Myocyte (in vitro differentiated cells): ENCODE measurements at regions not wholly inside any gene's neighbourhood (a gene's known extent, or its start where the extent isn't known, plus 50 kb on each side); places are given as distances from the start of the nearest gene placed in this dataset.
"Not testable (repeated sequence)": the region's sequence is repeated elsewhere in the genome, so short reads cannot be mapped to it uniquely, and the experiment has no call there.

Experiments used
- DNase-seq: peaks from one replicate; pipeline ENCODE4 v3.0.0-alpha.2; 2012; ENCODE audit warnings: low read depth

- DNase-seq, result not testable (repeated sequence)
Observed at GRCh38 chr15:88965097-88965496, 51.9 kb upstream of the MFGE8 start.

DNA sequence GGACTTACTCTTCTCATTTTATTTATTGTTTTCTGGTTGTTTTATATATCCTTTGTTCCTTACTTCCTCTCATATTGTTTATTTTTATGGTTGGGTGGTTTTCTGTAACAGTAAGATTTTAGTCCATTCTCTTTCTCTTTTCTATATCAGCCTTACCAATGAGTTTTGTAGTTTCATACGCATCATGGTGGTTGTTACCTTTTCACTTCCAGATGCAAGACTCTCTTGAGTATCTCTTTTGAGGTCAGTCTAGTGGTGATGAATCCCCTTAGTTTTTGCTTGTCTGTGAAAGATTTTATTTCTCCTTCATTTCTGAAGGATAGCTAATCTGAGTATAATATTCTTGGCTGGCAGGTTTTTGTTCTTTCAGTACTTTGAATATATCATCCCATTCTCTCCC lies 57.1 kb upstream of the MFGE8 start:
- no peak for DNase-seq

GRCh38 chr15:88974392-88974791 lies 61.2 kb upstream of the MFGE8 start:
- no peak for DNase-seq

GRCh38 chr15:88975891-88976290 lies 62.7 kb upstream of the MFGE8 start:
- no peak for DNase-seq

DNA sequence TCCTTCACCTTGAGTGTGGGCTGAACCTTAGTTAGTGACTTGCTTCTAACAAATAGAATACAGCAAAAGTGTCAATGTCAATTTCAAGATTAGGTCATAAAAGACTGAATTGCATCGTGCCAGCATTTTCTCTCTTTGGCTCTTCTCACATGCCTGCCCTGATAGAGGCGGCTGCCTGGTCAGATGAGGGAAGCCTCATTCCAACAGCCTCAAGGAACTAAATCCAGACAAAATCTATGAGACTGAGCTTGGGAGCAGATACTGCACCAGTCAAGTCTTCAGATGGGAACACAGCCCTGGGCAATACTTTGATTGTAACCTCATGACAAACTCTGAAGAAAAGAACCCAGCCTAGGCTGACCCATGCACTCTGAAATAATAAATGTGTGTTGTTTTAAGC lies 63.5 kb upstream of the MFGE8 start:
- DNase-seq, result no peak

DNA sequence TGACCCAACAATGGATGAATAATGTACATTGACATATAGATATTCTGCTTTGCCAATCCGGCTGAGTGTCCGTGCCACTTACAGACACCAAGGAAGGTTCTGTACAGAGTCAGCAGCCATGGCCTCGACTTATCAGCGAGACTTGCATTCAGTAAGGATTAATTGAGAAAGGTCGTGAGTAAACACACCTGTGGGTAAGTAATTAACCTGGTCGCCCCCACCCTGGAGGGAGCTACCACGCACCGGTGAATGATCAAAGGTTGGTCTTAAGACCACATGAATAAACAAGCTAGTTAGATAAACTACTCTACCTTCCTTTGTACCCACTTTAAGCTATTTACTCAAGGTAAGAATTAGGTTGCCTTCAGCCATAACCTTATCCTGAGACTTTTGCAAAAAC lies 66.5 kb upstream of the MFGE8 start:
- DNase-seq, result no peak

- DNase-seq, result no peak
Observed at GRCh38 chr15:88980498-88980897, 67.3 kb upstream of the MFGE8 start.

- DNase-seq, result no peak
Observed at GRCh38 chr15:88981244-88982215, 68.4 kb upstream of the MFGE8 start.

DNA sequence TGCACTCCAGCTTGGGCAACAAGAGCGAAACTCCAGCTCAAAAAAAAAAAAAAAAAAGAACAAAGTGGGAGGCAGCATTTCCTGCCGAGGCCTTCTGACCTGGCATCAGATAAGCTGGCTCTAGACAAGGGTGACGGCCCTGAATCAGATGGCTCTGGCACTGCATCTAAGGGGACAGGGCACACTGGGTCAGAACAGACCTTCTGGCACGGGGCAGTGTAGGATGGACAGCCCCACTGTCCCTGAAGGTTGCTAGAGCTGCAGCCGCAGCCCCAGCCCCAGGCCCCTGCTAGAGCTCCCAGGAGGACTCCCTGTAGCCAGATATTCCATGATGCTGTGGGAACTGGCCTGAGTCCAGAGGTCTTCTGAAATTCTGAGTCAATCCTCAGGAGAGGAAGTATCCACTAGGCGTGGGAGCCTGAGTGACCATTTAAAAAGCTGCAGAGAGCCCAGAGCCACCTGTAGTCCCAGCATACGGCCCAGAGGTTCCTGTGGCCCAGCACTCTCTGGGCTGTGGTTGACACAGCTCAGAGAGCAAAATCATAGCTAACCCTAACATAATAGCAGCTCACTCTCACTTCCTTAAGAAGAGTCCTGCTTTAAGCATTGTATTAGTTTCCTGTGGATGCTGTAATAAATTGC lies 69.2 kb upstream of the MFGE8 start:
- peak; percentile 74 for DNase-seq

- no peak for DNase-seq
Observed at GRCh38 chr15:88982946-88983342, 69.8 kb upstream of the MFGE8 start.

- no peak for DNase-seq
Observed at GRCh38 chr15:88983861-88984429, 70.8 kb upstream of the MFGE8 start.

DNA sequence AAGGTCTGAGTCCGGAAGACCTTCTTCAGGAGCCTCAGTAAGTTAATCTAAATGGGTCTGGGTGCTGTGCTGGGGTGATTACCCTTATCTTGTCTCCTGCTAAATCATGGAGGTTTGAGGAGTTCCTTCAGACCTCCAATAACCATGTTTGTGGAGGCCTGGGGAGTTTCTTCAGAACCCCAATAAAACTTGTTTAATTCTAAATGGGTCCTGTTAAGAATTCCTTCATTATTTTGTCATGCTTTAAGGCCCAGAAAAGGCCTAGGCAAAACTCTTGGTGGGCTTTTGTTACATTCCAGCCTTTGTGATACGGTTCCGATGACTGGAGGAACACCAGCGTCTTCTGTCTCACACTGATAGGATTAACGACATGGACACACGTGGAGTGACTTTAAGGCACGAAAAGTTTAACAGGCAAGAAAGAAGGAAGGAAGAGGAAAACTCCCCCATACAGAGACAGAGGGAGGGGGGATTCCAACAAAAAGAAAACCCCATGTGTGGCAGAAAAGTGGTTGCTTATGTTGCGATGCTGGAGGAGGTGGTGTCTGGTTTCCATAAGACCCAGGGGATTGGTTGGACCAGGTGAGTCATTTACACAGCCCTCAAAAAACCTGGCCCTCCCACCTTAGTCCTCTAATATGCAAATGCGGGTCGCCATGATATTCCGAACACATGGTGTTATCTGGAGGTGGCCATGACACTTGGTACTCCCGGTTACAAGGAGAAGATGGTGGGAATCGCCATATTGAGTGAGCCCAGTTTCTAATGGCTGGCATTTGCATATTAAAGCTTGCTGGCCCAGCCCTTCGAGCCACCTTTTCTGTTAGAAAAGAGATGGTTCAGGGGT lies 72.6 kb upstream of the MFGE8 start:
- no peak for DNase-seq

DNA sequence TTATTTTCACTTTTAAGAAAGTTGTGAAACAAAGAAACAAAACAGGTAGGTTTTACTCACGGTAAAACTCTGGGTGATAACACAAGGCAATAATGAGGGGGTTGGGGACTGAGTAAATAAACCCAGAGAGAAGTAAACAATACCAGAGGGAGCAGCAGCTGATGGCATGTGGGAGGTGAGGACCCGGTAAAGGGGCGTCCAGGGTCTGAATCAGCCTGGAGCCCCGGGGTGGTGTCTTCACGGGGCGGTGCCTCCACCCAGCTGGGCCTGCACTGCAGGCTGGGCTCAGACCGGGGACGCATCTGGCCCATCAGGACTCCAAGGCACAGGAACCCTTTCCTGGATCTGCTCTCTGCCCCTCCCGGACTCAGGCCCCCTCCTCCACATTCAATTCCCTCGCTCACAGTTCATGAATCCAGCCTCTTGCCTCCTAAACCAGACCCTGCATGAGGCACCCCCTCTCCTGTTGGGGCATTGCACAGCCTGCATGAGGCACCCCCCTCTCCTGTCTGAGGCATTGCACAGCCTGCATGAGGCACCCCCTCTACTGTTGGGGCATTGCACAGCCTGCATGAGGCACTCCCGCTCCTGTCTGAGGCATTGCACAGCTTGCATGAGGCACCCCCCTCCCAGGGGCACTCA lies 73.9 kb upstream of the MFGE8 start:
- no peak for DNase-seq

GRCh38 chr15:88987591-88987933 lies 74.4 kb upstream of the MFGE8 start:
- no peak for DNase-seq

- DNase-seq, result no peak
Observed at GRCh38 chr15:88987934-88988671, 74.9 kb upstream of the MFGE8 start.

DNA sequence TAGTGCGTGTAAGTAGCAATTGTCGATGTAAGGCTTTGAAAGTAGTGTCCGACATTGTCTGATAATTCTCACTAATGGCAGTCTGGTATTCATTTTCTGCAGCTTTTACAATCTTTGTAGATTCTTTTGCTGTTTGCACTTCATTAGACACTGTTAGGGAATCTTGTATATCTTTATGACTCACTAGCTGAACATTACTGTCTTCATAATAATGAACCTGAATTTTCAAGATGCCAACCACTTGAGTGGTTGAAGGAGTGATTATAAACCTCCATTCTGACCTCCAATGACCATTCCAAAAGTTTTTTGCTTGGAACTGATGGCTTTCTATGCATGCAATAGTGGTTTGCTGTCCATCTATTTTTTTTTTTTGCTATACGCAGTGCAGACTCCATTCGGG lies 76.4 kb upstream of the MFGE8 start:
- DNase-seq, result peak; percentile 11

DNA sequence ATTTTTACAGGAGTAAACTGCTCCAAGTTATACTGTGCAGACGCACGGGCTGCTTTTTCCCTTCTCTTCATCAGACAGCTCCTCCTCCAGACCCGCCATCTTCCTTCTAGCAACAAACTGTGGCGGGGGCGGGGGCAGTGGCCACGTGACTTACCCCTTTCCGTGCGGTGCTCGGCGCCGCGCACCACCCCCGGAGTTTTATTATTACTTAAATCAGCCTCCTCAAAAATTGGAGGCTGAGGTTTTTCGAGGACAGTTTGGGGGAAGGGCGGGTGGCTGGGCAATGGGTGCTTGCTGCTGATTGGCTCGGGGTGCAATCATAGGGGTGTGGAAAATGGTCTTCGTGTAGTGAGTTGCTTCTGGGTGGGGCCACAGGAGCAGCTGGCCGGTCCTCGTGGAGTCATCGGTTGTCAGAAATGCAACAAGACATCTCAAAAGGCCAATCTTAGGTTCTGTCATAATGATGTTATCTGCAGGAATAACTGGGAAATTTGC lies 77.1 kb upstream of the MFGE8 start:
- DNase-seq, result no peak

DNA sequence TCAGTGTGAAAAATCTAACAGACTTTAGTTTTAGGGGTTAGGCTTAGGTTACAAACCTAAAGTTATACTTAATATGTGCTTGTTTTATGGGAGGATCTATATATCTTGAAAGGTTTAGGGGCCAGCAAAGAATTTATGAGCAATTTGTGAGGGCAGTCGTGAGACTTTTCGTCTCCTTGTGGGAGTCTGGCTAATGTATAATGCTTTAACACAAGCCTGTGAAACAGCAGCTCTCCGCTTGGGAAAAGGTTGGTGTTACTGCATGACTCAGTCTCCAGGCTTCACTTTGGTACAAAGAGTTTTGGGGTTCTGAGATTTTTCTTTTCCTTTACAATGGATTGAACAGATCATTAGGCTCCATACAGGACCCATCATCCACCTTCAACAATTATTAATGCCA lies 79.0 kb upstream of the MFGE8 start:
- no peak for DNase-seq

- no peak for DNase-seq
Observed at GRCh38 chr15:88992912-88993376, 79.8 kb upstream of the MFGE8 start.

DNA sequence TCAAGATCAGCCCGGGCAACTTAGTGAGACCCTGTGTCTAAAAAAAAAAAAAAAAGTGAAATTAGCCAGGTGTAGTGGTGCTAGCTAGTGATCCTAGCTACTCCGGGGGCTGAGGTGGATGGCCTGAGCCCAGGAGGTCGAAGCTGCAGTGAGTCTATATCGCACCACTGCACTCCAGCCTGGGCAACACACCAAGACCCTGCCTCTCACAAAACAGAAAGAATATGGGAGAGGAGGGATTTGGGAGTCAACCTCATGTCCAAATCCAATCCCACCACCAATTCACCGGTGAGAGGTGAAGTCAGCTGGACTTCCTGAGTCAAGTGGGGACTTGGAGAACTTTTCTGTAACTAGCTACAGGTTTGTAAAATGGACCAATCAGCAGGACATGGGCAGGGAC lies 80.5 kb upstream of the MFGE8 start:
- no peak for DNase-seq
